ENCODE measurements at regions not wholly inside any gene's neighbourhood (a gene's known extent, or its start where the extent isn't known, plus 50 kb on each side); places are given as distances from the start of the nearest gene placed in this dataset.

GRCh38 chr6:137762168-137763090 lies 104.6 kb upstream of the TNFAIP3 start:
- H3K27me3 ChIP-seq (ENCODE audit: insufficient read depth, low read length, poor library complexity), result no peaks in the 10 kb centered on the region
- H3K79me2 ChIP-seq (ENCODE audit: control insufficient read depth, insufficient read depth, low read length), result no peaks in the 10 kb centered on the region
- H2BK15ac ChIP-seq (replicated peaks; ENCODE audit: low read depth), result no peak overlapping the region
- H2AK5ac ChIP-seq (ENCODE audit: low read length), result no peak overlapping the region
- no peak overlapping the region for H3K9ac ChIP-seq (ENCODE audit: low read length)
- H3K18ac ChIP-seq (ENCODE audit: low read length), result no peak overlapping the region
- H3K23ac ChIP-seq (ENCODE audit: low read length), result no peak overlapping the region
- H3K36me3 ChIP-seq (ENCODE audit: control insufficient read depth, insufficient read depth, low read length), result no peaks in the 10 kb centered on the region
- H2BK5ac ChIP-seq (ENCODE audit: low read length), result no peak overlapping the region
- H3K4ac ChIP-seq (ENCODE audit: low read depth, low read length), result no peak overlapping the region
- no peak overlapping the region for H2BK120ac ChIP-seq (ENCODE audit: low read depth, low read length)
- H4K5ac ChIP-seq (ENCODE audit: low read length), result no peak overlapping the region
- H3K4me3 ChIP-seq (ENCODE audit: low read length), result no peak overlapping the region
- H3K27ac ChIP-seq (ENCODE audit: low read depth, low read length), result no peak overlapping the region
- DNase-seq, result no peak
- no peak overlapping the region for H3K4me2 ChIP-seq (ENCODE audit: low read length)
- no peaks in the 10 kb centered on the region for H3K79me1 ChIP-seq (ENCODE audit: low read length)
- H3K4me1 ChIP-seq (ENCODE audit: control insufficient read depth, low read depth, low read length), result no peaks in the 10 kb centered on the region
- H4K8ac ChIP-seq (ENCODE audit: low read depth, low read length), result no peak overlapping the region
- no CpG with 5 or more reads among the region's 1 CpG for WGBS (ENCODE audit: extremely low coverage, insufficient coverage, low lambda C conversion rate)
- H3K56ac ChIP-seq (ENCODE audit: low read length), result no peak overlapping the region

GRCh38 chr6:137763436-137763835 lies 103.6 kb upstream of the TNFAIP3 start:
- WGBS (ENCODE audit: extremely low coverage, insufficient coverage, low lambda C conversion rate), result no CpG with 5 or more reads among the region's 1 CpG
- H3K36me3 ChIP-seq (ENCODE audit: control insufficient read depth, insufficient read depth, low read length), result no peaks in the 10 kb centered on the region

GRCh38 chr6:137763886-137764285 lies 103.2 kb upstream of the TNFAIP3 start:
- H2AK5ac ChIP-seq (ENCODE audit: low read length), result no peak overlapping the region
- H3K4ac ChIP-seq (ENCODE audit: low read depth, low read length), result no peak overlapping the region
- WGBS (ENCODE audit: extremely low coverage, insufficient coverage, low lambda C conversion rate), result no CpG with 5 or more reads among the region's 1 CpG
- H3K36me3 ChIP-seq (ENCODE audit: control insufficient read depth, insufficient read depth, low read length), result no peaks in the 10 kb centered on the region
- no peak overlapping the region for H3K18ac ChIP-seq (ENCODE audit: low read length)
- peak; percentile 21 for DNase-seq
- no peak overlapping the region for H2BK5ac ChIP-seq (ENCODE audit: low read length)
- no peak overlapping the region for H3K4me3 ChIP-seq (ENCODE audit: low read length)
- no peak overlapping the region for H4K8ac ChIP-seq (ENCODE audit: low read depth, low read length)
- no peaks in the 10 kb centered on the region for H3K27me3 ChIP-seq (ENCODE audit: insufficient read depth, low read length, poor library complexity)
- H3K56ac ChIP-seq (ENCODE audit: low read length), result no peak overlapping the region
- H3K4me1 ChIP-seq (ENCODE audit: control insufficient read depth, low read depth, low read length), result no peaks in the 10 kb centered on the region
- H4K5ac ChIP-seq (ENCODE audit: low read length), result no peak overlapping the region
- H2BK120ac ChIP-seq (ENCODE audit: low read depth, low read length), result no peak overlapping the region
- H3K27ac ChIP-seq (ENCODE audit: low read depth, low read length), result no peak overlapping the region
- H2BK15ac ChIP-seq (replicated peaks; ENCODE audit: low read depth), result no peak overlapping the region
- H3K4me2 ChIP-seq (ENCODE audit: low read length), result no peak overlapping the region
- no peak overlapping the region for H3K23ac ChIP-seq (ENCODE audit: low read length)
- no peak overlapping the region for H3K9ac ChIP-seq (ENCODE audit: low read length)
- H3K79me2 ChIP-seq (ENCODE audit: control insufficient read depth, insufficient read depth, low read length), result no peaks in the 10 kb centered on the region
- H3K79me1 ChIP-seq (ENCODE audit: low read length), result no peaks in the 10 kb centered on the region

More at GRCh38 chr6:137763436-137763835, 103.6 kb upstream of the TNFAIP3 start:
- H3K4me3 ChIP-seq (ENCODE audit: low read length), result no peak overlapping the region
- no peak overlapping the region for H2BK120ac ChIP-seq (ENCODE audit: low read depth, low read length)
- no peak overlapping the region for H4K8ac ChIP-seq (ENCODE audit: low read depth, low read length)
- H2AK5ac ChIP-seq (ENCODE audit: low read length), result no peak overlapping the region
- no peak overlapping the region for H3K9ac ChIP-seq (ENCODE audit: low read length)
- DNase-seq, result no peak
- no peak overlapping the region for H3K23ac ChIP-seq (ENCODE audit: low read length)
- H2BK15ac ChIP-seq (replicated peaks; ENCODE audit: low read depth), result no peak overlapping the region
- no peaks in the 10 kb centered on the region for H3K79me2 ChIP-seq (ENCODE audit: control insufficient read depth, insufficient read depth, low read length)
- no peaks in the 10 kb centered on the region for H3K27me3 ChIP-seq (ENCODE audit: insufficient read depth, low read length, poor library complexity)
- H4K5ac ChIP-seq (ENCODE audit: low read length), result no peak overlapping the region
- H3K56ac ChIP-seq (ENCODE audit: low read length), result no peak overlapping the region
- no peak overlapping the region for H3K4me2 ChIP-seq (ENCODE audit: low read length)
- H3K18ac ChIP-seq (ENCODE audit: low read length), result no peak overlapping the region
- H3K4me1 ChIP-seq (ENCODE audit: control insufficient read depth, low read depth, low read length), result no peaks in the 10 kb centered on the region
- H2BK5ac ChIP-seq (ENCODE audit: low read length), result no peak overlapping the region
- no peaks in the 10 kb centered on the region for H3K79me1 ChIP-seq (ENCODE audit: low read length)
- H3K27ac ChIP-seq (ENCODE audit: low read depth, low read length), result no peak overlapping the region
- H3K4ac ChIP-seq (ENCODE audit: low read depth, low read length), result no peak overlapping the region

- H3K4me2 ChIP-seq (ENCODE audit: low read length), result no peak overlapping the region
- H3K4me3 ChIP-seq (ENCODE audit: low read length), result no peak overlapping the region
- H3K27me3 ChIP-seq (ENCODE audit: insufficient read depth, low read length, poor library complexity), result no peaks in the 10 kb centered on the region
- H3K27ac ChIP-seq (ENCODE audit: low read depth, low read length), result no peak overlapping the region
- H4K8ac ChIP-seq (ENCODE audit: low read depth, low read length), result no peak overlapping the region
- H2BK5ac ChIP-seq (ENCODE audit: low read length), result no peak overlapping the region
- H3K79me1 ChIP-seq (ENCODE audit: low read length), result no peaks in the 10 kb centered on the region
- no peak overlapping the region for H3K9ac ChIP-seq (ENCODE audit: low read length)
- no peak overlapping the region for H3K56ac ChIP-seq (ENCODE audit: low read length)
- no peak overlapping the region for H3K4ac ChIP-seq (ENCODE audit: low read depth, low read length)
- no peak overlapping the region for H2BK120ac ChIP-seq (ENCODE audit: low read depth, low read length)
- H4K5ac ChIP-seq (ENCODE audit: low read length), result no peak overlapping the region
- no peaks in the 10 kb centered on the region for H3K4me1 ChIP-seq (ENCODE audit: control insufficient read depth, low read depth, low read length)
- no peaks in the 10 kb centered on the region for H3K79me2 ChIP-seq (ENCODE audit: control insufficient read depth, insufficient read depth, low read length)
- DNase-seq, result no peak
- no peaks in the 10 kb centered on the region for H3K36me3 ChIP-seq (ENCODE audit: control insufficient read depth, insufficient read depth, low read length)
- H2BK15ac ChIP-seq (replicated peaks; ENCODE audit: low read depth), result no peak overlapping the region
- H3K23ac ChIP-seq (ENCODE audit: low read length), result no peak overlapping the region
- no peak overlapping the region for H3K18ac ChIP-seq (ENCODE audit: low read length)
- no peak overlapping the region for H2AK5ac ChIP-seq (ENCODE audit: low read length)
Measured at GRCh38 chr6:137764464-137764863, 102.6 kb upstream of the TNFAIP3 start.

GRCh38 chr6:137765059-137765458 lies 102.0 kb upstream of the TNFAIP3 start:
- Histone ChIP-seq H3K4me1 (ENCODE audit: control insufficient read depth, low read depth, low read length) (no peaks in the 10 kb centered on the region), H3K56ac (ENCODE audit: low read length) (no peak overlapping the region), H3K36me3 (ENCODE audit: control insufficient read depth, insufficient read depth, low read length) (no peaks in the 10 kb centered on the region), H3K27ac (ENCODE audit: low read depth, low read length) (no peak overlapping the region), H3K27me3 (ENCODE audit: insufficient read depth, low read length, poor library complexity) (no peaks in the 10 kb centered on the region), H2BK5ac (ENCODE audit: low read length) (no peak overlapping the region), H3K4me2 (ENCODE audit: low read length) (no peak overlapping the region), H3K23ac (ENCODE audit: low read length) (no peak overlapping the region), H3K4ac (ENCODE audit: low read depth, low read length) (no peak overlapping the region), H3K4me3 (ENCODE audit: low read length) (no peak overlapping the region), H4K8ac (ENCODE audit: low read depth, low read length) (no peak overlapping the region), H2BK15ac (replicated peaks; ENCODE audit: low read depth) (no peak overlapping the region), H3K9ac (ENCODE audit: low read length) (no peak overlapping the region), H3K79me2 (ENCODE audit: control insufficient read depth, insufficient read depth, low read length) (no peaks in the 10 kb centered on the region), H4K5ac (ENCODE audit: low read length) (no peak overlapping the region), H3K79me1 (ENCODE audit: low read length) (no peaks in the 10 kb centered on the region), H2AK5ac (ENCODE audit: low read length) (no peak overlapping the region), H3K18ac (ENCODE audit: low read length) (no peak overlapping the region), H2BK120ac (ENCODE audit: low read depth, low read length) (no peak overlapping the region)
- WGBS (ENCODE audit: extremely low coverage, insufficient coverage, low lambda C conversion rate), result no CpG with 5 or more reads among the region's 2 CpGs
- no peak for DNase-seq

Measured in mesendoderm (in vitro differentiated cells).